HepG2 (cell line): ENCODE measurements at regions not wholly inside any gene's neighbourhood (a gene's known extent, or its start where the extent isn't known, plus 50 kb on each side); places are given as distances from the start of the nearest gene placed in this dataset.

Experiments
- ATAC-seq: fragments of 200-7000 bp; cut with Tn5 transposase; 3 replicates; pipeline ENCODE4 v1.9.1; 2020; ENCODE audit warnings: mild to moderate bottlenecking, moderate library complexity
- BruUV-seq: library from RNA; stranded (reverse); fragments of 400-500 nt; replicated peaks from 2 replicates; lab custom pipeline; 2021; lab: Mats Ljungman, UMichigan
- CTCF ChIA-PET: fragments of 300-600 bp; formaldehyde crosslinking; extraction: SDS; loops from one replicate; lab custom pipeline; 2021; ENCODE audit warnings: low total read pairs, inconsistent platforms, low intra/inter-chr PET ratio; lab: Yijun Ruan, JAX
- POLR2A ChIA-PET: fragments of 350-600 bp; sonication (Branson Sonifier 250); formaldehyde crosslinking; loops from one replicate; lab custom pipeline; 2020; ENCODE audit warnings: antibody characterized with exemption, inconsistent platforms; lab: Yijun Ruan, JAX
- DNase-seq: peaks from one replicate; pipeline ENCODE4 v3.0.0-alpha.2; 2015; ENCODE audit warnings: low spot score
- FAIRE-seq: peaks from 3 replicates; lab custom pipeline; 2011; peaks lifted over from hg19 to GRCh38; lab: Jason Lieb, UNC
- H2AFZ ChIP-seq: one replicate; pipeline ENCODE4 v1.6.1; 2011; ENCODE audit warnings: low read length, inconsistent platforms
- H3K27ac ChIP-seq: fragments of 300-600 bp; 3 replicates; pipeline ENCODE4 v1.8.0; 2011; ENCODE audit warnings: mixed run types, mild to moderate bottlenecking, mixed read lengths, low read length, inconsistent platforms; ENCODE audit not compliant: insufficient read depth; ENCODE audit errors: extremely low read length
- H3K27me3 ChIP-seq, 2 experiments: fragments of 200-600 bp in 1 of 2; 2 replicates in 1 of 2; 3 replicates in 1 of 2; pipeline versions ENCODE4 v1.6.0 to v1.8.0; 2011; ENCODE audit warnings: low read length in 2 of 2, mild to moderate bottlenecking in 2 of 2, moderate library complexity in 2 of 2, inconsistent platforms in 1 of 2; ENCODE audit not compliant: insufficient read depth in 2 of 2, control insufficient read depth in 1 of 2
- H3K36me3 ChIP-seq, 2 experiments: fragments of 200-600 bp in 1 of 2; replicated peaks in 1 of 2; 2 replicates in 1 of 2; 3 replicates in 1 of 2; pipeline versions ENCODE4 v1.5.1 to v1.8.0; 2011; ENCODE audit warnings: low read length in 2 of 2, inconsistent platforms in 1 of 2; ENCODE audit not compliant: insufficient read depth in 2 of 2, control insufficient read depth in 1 of 2
- H3K4me1 ChIP-seq: 2 replicates; pipeline ENCODE4 v1.5.1; 2012; ENCODE audit warnings: low read length, inconsistent platforms; ENCODE audit not compliant: insufficient read depth
- H3K4me2 ChIP-seq: 2 replicates; pipeline ENCODE4 v1.6.0; 2011; ENCODE audit warnings: low read depth, low read length, inconsistent platforms
- H3K4me3 ChIP-seq, 3 experiments: fragments of 200-600 bp in 1 of 3; sonication (generic), shearing (Covaris generic) in 1 of 3; replicated peaks in 1 of 3; 2 replicates each; pipeline ENCODE4 v1.5.1; 2011 to 2016; ENCODE audit warnings: low read length in 3 of 3, inconsistent platforms in 2 of 3, low read depth in 2 of 3, mild to moderate bottlenecking in 2 of 3, control low read depth in 1 of 3, mixed read lengths in 1 of 3; ENCODE audit not compliant: insufficient read depth in 1 of 3
- H3K79me2 ChIP-seq: one replicate; pipeline ENCODE4 v1.6.1; 2011; ENCODE audit warnings: low read length, inconsistent platforms; ENCODE audit not compliant: insufficient read depth
- H3K9ac ChIP-seq: 2 replicates; pipeline ENCODE4 v1.6.0; 2011; ENCODE audit warnings: mild to moderate bottlenecking, low read depth, low read length, inconsistent platforms; ENCODE audit not compliant: insufficient read depth
- H3K9me3 ChIP-seq: 2 replicates; pipeline ENCODE4 v1.5.1; 2012; ENCODE audit warnings: mild to moderate bottlenecking, low read length
- H4K20me1 ChIP-seq: 2 replicates; pipeline ENCODE4 v1.6.0; 2011; ENCODE audit warnings: inconsistent platforms, mild to moderate bottlenecking, low read length, moderate library complexity; ENCODE audit not compliant: insufficient read depth
- CHD4 ChIP-seq: fragments of 200-600 bp; sonication (generic); IDR thresholded peaks from 2 replicates; pipeline ENCODE4 v1.7.0; 2017; ENCODE audit warnings: mild to moderate bottlenecking, low read length, borderline replicate concordance
- HIVEP1 ChIP-seq: sonication (generic); formaldehyde crosslinking; IDR thresholded peaks from 2 replicates; pipeline ENCODE4 v1.4.0; 2020; ENCODE audit warnings: mild to moderate bottlenecking, missing genetic modification reagents
- HMGXB4 ChIP-seq, 2 experiments: sonication (generic) in 1 of 2; formaldehyde crosslinking in 1 of 2; IDR thresholded peaks; 2 replicates each; pipeline versions ENCODE4 v1.4.0 to v1.6.1; 2018 to 2020; ENCODE audit warnings: missing genetic modification reagents in 2 of 2, borderline replicate concordance in 1 of 2, low read depth in 1 of 2, mild to moderate bottlenecking in 1 of 2, missing biosample characterization in 1 of 2
- KDM3A ChIP-seq: IDR thresholded peaks from 2 replicates; pipeline ENCODE4 v1.6.1; 2018; ENCODE audit warnings: low read depth, missing compliant biosample characterization
- KLF11 ChIP-seq: IDR thresholded peaks from 2 replicates; pipeline ENCODE4 v1.6.1; 2016; ENCODE audit warnings: missing compliant biosample characterization
- NR2F2 ChIP-seq: IDR thresholded peaks from 2 replicates; pipeline ENCODE4 v1.6.1; 2012; ENCODE audit warnings: low read depth, inconsistent platforms, borderline replicate concordance
- NR2F6 ChIP-seq, 2 experiments: IDR thresholded peaks; 2 replicates each; pipeline ENCODE4 v1.6.1; 2016; ENCODE audit warnings: antibody characterized with exemption in 1 of 2, mild to moderate bottlenecking in 1 of 2
- RERE ChIP-seq: IDR thresholded peaks from 2 replicates; pipeline ENCODE4 v1.6.1; 2016; ENCODE audit warnings: low read depth, missing genetic modification reagents, missing compliant biosample characterization
- TARDBP ChIP-seq: sonication (generic); formaldehyde crosslinking; IDR thresholded peaks from 2 replicates; pipeline ENCODE4 v1.8.0; 2022; ENCODE audit warnings: mild to moderate bottlenecking, missing genetic modification reagents
- TEAD3 ChIP-seq: optimal IDR thresholded peaks from 2 replicates; pipeline ENCODE3; 2016; ENCODE audit warnings: borderline replicate concordance
- TRIM22 ChIP-seq: fragments of 450-650 bp; IDR thresholded peaks from 2 replicates; pipeline ENCODE4 v1.6.1; 2017
- ZNF501 ChIP-seq: sonication (generic); formaldehyde crosslinking; IDR thresholded peaks from 2 replicates; pipeline ENCODE4 v1.5.1; 2020; ENCODE audit warnings: mild to moderate bottlenecking, moderate library complexity, missing genetic modification reagents
- ZNF547 ChIP-seq: sonication (generic); formaldehyde crosslinking; IDR thresholded peaks from 2 replicates; pipeline ENCODE4 v1.5.1; 2020; ENCODE audit warnings: mild to moderate bottlenecking, missing genetic modification reagents
- ZNF772 ChIP-seq: sonication (generic); formaldehyde crosslinking; IDR thresholded peaks from 2 replicates; pipeline ENCODE4 v1.5.0; 2020; ENCODE audit warnings: mild to moderate bottlenecking, missing genetic modification reagents
- ZSCAN12 ChIP-seq: sonication (generic); formaldehyde crosslinking; IDR thresholded peaks from 2 replicates; pipeline ENCODE4 v1.9.0; 2021; ENCODE audit warnings: mild to moderate bottlenecking, missing genetic modification reagents
- WGBS: methylation state at CpG from one replicate; pipeline ENCODE4 v1.1.6; 2017; ENCODE audit warnings: low lambda C conversion rate; 5-methylcytosine and 5-hydroxymethylcytosine counted together
- in situ Hi-C: cut with HindIII; loops from 2 replicates; pipeline ENCODE4 v1.10.0; 2017; ENCODE audit warnings: low pct_unique_long_range_greater_than_20kb; ENCODE audit not compliant: extremely low pct_ligation_motif_present
- intact Hi-C: fragments of 100-400 bp; cut with micrococcal nuclease; formaldehyde crosslinking; loops from one replicate; pipeline ENCODE4 v1.10.0; 2022; ENCODE audit not compliant: unreplicated experiment

GRCh38 chr13:30074431-30074830 lies 224.0 kb upstream of the UBL3 start:
- Histone ChIP-seq H3K9me3 (no peaks in the 10 kb centered on the region), H4K20me1 (no peaks in the 10 kb centered on the region), H3K4me1 (peaks cover 8% of the 10 kb centered on the region), H3K9ac (no peak overlapping the region), H3K36me3 (no peaks in the 10 kb centered on the region), H3K27me3 (no peaks in the 10 kb centered on the region; a peak in 2 of 5 replicates), H3K4me2 (no peak overlapping the region), H3K79me2 (no peaks in the 10 kb centered on the region), H2AFZ (no peak overlapping the region), H3K4me3 (no peak overlapping the region), H3K27ac (no peak overlapping the region)
- DNase-seq, result no peak
- no peak for FAIRE-seq
- CTCF ChIA-PET, result no interaction called here
- ATAC-seq, result no peak
- intact Hi-C loops (no loop called here), in situ Hi-C loops (no loop called here)
- 63% methylated on average over 3 of the region's 3 CpGs for WGBS
- no TSS peak for BruUV-seq
- POLR2A ChIA-PET, result no interaction called here
- TF ChIP-seq ZNF501 (CRISPR knock-in tag), result no peak
- no peak for TF ChIP-seq RERE (CRISPR knock-in tag)
- no peak for TF ChIP-seq HMGXB4 (CRISPR knock-in tag; IDR thresholded peaks at IDR 0.05; ENCODE audit: borderline replicate concordance in 1 of 2, low read depth in 1 of 2)
- TF ChIP-seq TEAD3 (CRISPR knock-in tag), result no peak
- no peak for TF ChIP-seq KDM3A (CRISPR knock-in tag)
- no peak for TF ChIP-seq CHD4
- no peak for TF ChIP-seq NR2F6 (IDR thresholded peaks at IDR 0.05)
- TF ChIP-seq NR2F6 (CRISPR knock-in tag; IDR thresholded peaks at IDR 0.05), result no peak
- TF ChIP-seq TRIM22, result no peak
- TF ChIP-seq ZSCAN12 (CRISPR knock-in tag), result no peak
- TF ChIP-seq ZNF772, result no peak
- no peak for TF ChIP-seq TARDBP (CRISPR knock-in tag)
- TF ChIP-seq HIVEP1 (CRISPR knock-in tag), result no peak
- no peak for TF ChIP-seq KLF11 (CRISPR knock-in tag)
- no peak for TF ChIP-seq ZNF547 (CRISPR knock-in tag)
- no peak for TF ChIP-seq NR2F2
